ENCODE measurements at regions not wholly inside any gene's neighbourhood (a gene's known extent, or its start where the extent isn't known, plus 50 kb on each side); places are given as distances from the start of the nearest gene placed in this dataset.

DNA sequence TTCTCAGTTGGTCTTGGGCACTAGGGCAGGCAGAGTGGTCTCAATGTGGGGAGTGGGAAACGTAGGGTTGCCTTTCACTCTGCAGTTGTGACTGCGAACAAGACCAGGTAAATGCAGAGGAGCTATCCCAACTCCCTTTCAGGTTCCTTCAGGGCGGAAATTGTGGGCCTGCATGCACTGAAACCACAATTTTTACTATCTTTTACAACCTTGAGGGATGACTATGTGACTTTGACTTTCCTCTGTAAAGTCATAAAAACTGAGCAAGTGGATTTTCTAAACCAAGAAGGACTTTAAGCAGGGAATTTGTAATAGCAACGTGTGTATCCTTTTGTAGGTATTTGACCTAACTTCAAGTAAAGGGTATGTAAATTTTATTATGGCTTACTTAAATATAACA lies 171.4 kb upstream of the CADPS start:
- TF ChIP-seq POLR2A (IDR thresholded peaks at IDR 0.05; ENCODE audit: low read depth, low read length) (no peak), POLR2AphosphoS5 (IDR thresholded peaks at IDR 0.05; ENCODE audit: low read depth, low read length) (no peak)

All from GM12892 (cell line).